ENCODE measurements at regions not wholly inside any gene's neighbourhood (a gene's known extent, or its start where the extent isn't known, plus 50 kb on each side); places are given as distances from the start of the nearest gene placed in this dataset.

DNA sequence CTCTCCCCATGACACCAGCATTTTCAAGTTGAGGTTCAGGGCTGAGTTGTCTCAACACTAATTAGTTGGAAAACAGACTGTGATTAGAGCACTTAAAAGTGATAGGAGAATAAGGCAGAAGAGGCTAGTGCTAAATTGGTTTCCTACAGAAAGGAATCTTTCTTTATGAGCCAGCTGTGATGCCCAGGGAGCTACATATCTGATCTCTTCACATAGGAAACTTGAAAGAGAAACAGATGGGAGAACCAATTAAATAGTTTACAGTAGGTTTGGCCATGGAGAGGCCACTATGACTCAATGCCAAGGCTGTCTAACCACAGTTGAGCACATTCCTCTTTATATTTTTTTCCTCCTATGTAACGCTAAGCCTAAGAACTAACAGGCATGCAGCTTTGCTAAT, 418.3 kb upstream of the CYRIA start:
- TF ChIP-seq, protein P1, sequence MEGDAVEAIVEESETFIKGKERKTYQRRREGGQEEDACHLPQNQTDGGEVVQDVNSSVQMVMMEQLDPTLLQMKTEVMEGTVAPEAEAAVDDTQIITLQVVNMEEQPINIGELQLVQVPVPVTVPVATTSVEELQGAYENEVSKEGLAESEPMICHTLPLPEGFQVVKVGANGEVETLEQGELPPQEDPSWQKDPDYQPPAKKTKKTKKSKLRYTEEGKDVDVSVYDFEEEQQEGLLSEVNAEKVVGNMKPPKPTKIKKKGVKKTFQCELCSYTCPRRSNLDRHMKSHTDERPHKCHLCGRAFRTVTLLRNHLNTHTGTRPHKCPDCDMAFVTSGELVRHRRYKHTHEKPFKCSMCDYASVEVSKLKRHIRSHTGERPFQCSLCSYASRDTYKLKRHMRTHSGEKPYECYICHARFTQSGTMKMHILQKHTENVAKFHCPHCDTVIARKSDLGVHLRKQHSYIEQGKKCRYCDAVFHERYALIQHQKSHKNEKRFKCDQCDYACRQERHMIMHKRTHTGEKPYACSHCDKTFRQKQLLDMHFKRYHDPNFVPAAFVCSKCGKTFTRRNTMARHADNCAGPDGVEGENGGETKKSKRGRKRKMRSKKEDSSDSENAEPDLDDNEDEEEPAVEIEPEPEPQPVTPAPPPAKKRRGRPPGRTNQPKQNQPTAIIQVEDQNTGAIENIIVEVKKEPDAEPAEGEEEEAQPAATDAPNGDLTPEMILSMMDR (optimal IDR thresholded peaks at IDR 0.05 in 1 of 3, IDR thresholded peaks at IDR 0.05 in 1 of 3, conservative IDR thresholded peaks at IDR 0.05 in 1 of 3; ENCODE audit: extremely low read depth in 1 of 3, insufficient read depth in 2 of 3, low read length in 3 of 3) = no peak
- TF ChIP-seq EZH2 (IDR thresholded peaks at IDR 0.05; ENCODE audit: low read length) = no peak
